HUES6 (cell line): ENCODE measurements at regions not wholly inside any gene's neighbourhood (a gene's known extent, or its start where the extent isn't known, plus 50 kb on each side); places are given as distances from the start of the nearest gene placed in this dataset.

ENCODE experiments used
- H3K27ac ChIP-seq: 2 replicates; pipeline ENCODE4 v1.7.0; 2013; ENCODE audit warnings: low read depth, mild to moderate bottlenecking, low read length, inconsistent platforms
- H3K27me3 ChIP-seq: 2 replicates; pipeline ENCODE4 v1.6.1; 2013; ENCODE audit warnings: low read length; ENCODE audit not compliant: control insufficient read depth, insufficient read depth
- H3K36me3 ChIP-seq: 2 replicates; pipeline ENCODE4 v1.6.1; 2013; ENCODE audit warnings: low read length; ENCODE audit not compliant: control insufficient read depth, insufficient read depth
- H3K4me1 ChIP-seq: 2 replicates; pipeline ENCODE4 v1.6.1; 2013; ENCODE audit warnings: low read length; ENCODE audit not compliant: control insufficient read depth, insufficient read depth
- H3K4me3 ChIP-seq: 2 replicates; pipeline ENCODE4 v1.5.1; 2013; ENCODE audit warnings: low read depth, low read length
- H3K9ac ChIP-seq: one replicate; pipeline ENCODE4 v1.6.1; 2013; ENCODE audit warnings: mild to moderate bottlenecking, low read length
- H3K9me3 ChIP-seq: 2 replicates; pipeline ENCODE4 v1.6.1; 2013; ENCODE audit warnings: low read depth, low read length; ENCODE audit not compliant: control insufficient read depth, insufficient read depth

- Histone ChIP-seq H3K4me3 (no peak overlapping the region), H3K27ac (no peak overlapping the region), H3K27me3 (no peaks in the 10 kb centered on the region), H3K9ac (no peak overlapping the region), H3K4me1 (peaks cover 6% of the 10 kb centered on the region), H3K36me3 (no peaks in the 10 kb centered on the region), H3K9me3 (no peaks in the 10 kb centered on the region)
These were observed 310.2 kb downstream of the PTPRU start for GRCh38 chr1:29546496-29546895.

GRCh38 chr1:29544406-29544805, 308.1 kb downstream of the PTPRU start:
- Histone ChIP-seq H3K9me3 (no peaks in the 10 kb centered on the region), H3K27ac (no peak overlapping the region), H3K36me3 (no peaks in the 10 kb centered on the region), H3K4me1 (no peaks in the 10 kb centered on the region), H3K27me3 (no peaks in the 10 kb centered on the region), H3K4me3 (no peak overlapping the region), H3K9ac (no peak overlapping the region)

- H3K27ac ChIP-seq, result no peak overlapping the region
- no peak overlapping the region for H3K9ac ChIP-seq
- no peaks in the 10 kb centered on the region for H3K36me3 ChIP-seq
- no peaks in the 10 kb centered on the region for H3K9me3 ChIP-seq
- H3K27me3 ChIP-seq, result no peaks in the 10 kb centered on the region
- H3K4me1 ChIP-seq, result no peaks in the 10 kb centered on the region
- H3K4me3 ChIP-seq, result no peak overlapping the region
These were observed 307.3 kb downstream of the PTPRU start for GRCh38 chr1:29543586-29543985.

GRCh38 chr1:29542548-29542947, 306.2 kb downstream of the PTPRU start:
- no peaks in the 10 kb centered on the region for H3K9me3 ChIP-seq
- no peak overlapping the region for H3K9ac ChIP-seq
- no peaks in the 10 kb centered on the region for H3K4me1 ChIP-seq
- no peaks in the 10 kb centered on the region for H3K36me3 ChIP-seq
- H3K4me3 ChIP-seq, result no peak overlapping the region
- no peaks in the 10 kb centered on the region for H3K27me3 ChIP-seq
- no peak overlapping the region for H3K27ac ChIP-seq

- H3K9me3 ChIP-seq, result no peaks in the 10 kb centered on the region
- H3K36me3 ChIP-seq, result no peaks in the 10 kb centered on the region
- no peak overlapping the region for H3K27ac ChIP-seq
- no peak overlapping the region for H3K9ac ChIP-seq
- no peaks in the 10 kb centered on the region for H3K4me1 ChIP-seq
- H3K4me3 ChIP-seq, result no peak overlapping the region
- no peaks in the 10 kb centered on the region for H3K27me3 ChIP-seq
These were observed 305.3 kb downstream of the PTPRU start for GRCh38 chr1:29541631-29542030.

- Histone ChIP-seq H3K36me3 (no peaks in the 10 kb centered on the region), H3K27me3 (no peaks in the 10 kb centered on the region), H3K9ac (no peak overlapping the region), H3K9me3 (no peaks in the 10 kb centered on the region), H3K4me3 (no peak overlapping the region), H3K4me1 (no peaks in the 10 kb centered on the region), H3K27ac (no peak overlapping the region)
These were observed 304.6 kb downstream of the PTPRU start for GRCh38 chr1:29540801-29541357.

- no peak overlapping the region for H3K4me3 ChIP-seq
- H3K27me3 ChIP-seq, result no peaks in the 10 kb centered on the region
- no peak overlapping the region for H3K9ac ChIP-seq
- H3K27ac ChIP-seq, result no peak overlapping the region
- H3K9me3 ChIP-seq, result no peaks in the 10 kb centered on the region
- no peaks in the 10 kb centered on the region for H3K4me1 ChIP-seq
- no peaks in the 10 kb centered on the region for H3K36me3 ChIP-seq
These were observed 303.6 kb downstream of the PTPRU start for GRCh38 chr1:29539971-29540370.

- Histone ChIP-seq H3K36me3 (no peaks in the 10 kb centered on the region), H3K27me3 (no peaks in the 10 kb centered on the region), H3K4me1 (no peaks in the 10 kb centered on the region), H3K4me3 (no peak overlapping the region), H3K27ac (no peak overlapping the region), H3K9ac (no peak overlapping the region), H3K9me3 (no peaks in the 10 kb centered on the region)
These were observed 302.3 kb downstream of the PTPRU start for GRCh38 chr1:29538586-29538985.

- peaks cover 20% of the 10 kb centered on the region for H3K9me3 ChIP-seq
- H3K27ac ChIP-seq, result no peak overlapping the region
- H3K27me3 ChIP-seq, result 0 out of 2 replicates have a peak, but pooled peaks cover 4% of the 10 kb centered on the region
- no peak overlapping the region for H3K9ac ChIP-seq
- no peaks in the 10 kb centered on the region for H3K36me3 ChIP-seq
- no peak overlapping the region for H3K4me3 ChIP-seq
- H3K4me1 ChIP-seq, result no peaks in the 10 kb centered on the region
These were observed 296.4 kb downstream of the PTPRU start for GRCh38 chr1:29532751-29533150.

- Histone ChIP-seq H3K27ac (no peak overlapping the region), H3K36me3 (no peaks in the 10 kb centered on the region), H3K4me3 (no peak overlapping the region), H3K9me3 (peaks cover 21% of the 10 kb centered on the region), H3K4me1 (no peaks in the 10 kb centered on the region), H3K9ac (no peak overlapping the region), H3K27me3 (0 out of 2 replicates have a peak, but pooled peaks cover 6% of the 10 kb centered on the region)
These were observed 296.0 kb downstream of the PTPRU start for GRCh38 chr1:29532285-29532684.

- peaks cover 21% of the 10 kb centered on the region for H3K9me3 ChIP-seq
- no peak overlapping the region for H3K9ac ChIP-seq
- no peak overlapping the region for H3K27ac ChIP-seq
- no peak overlapping the region for H3K4me3 ChIP-seq
- no peaks in the 10 kb centered on the region for H3K4me1 ChIP-seq
- 0 out of 2 replicates have a peak, but pooled peaks cover 6% of the 10 kb centered on the region for H3K27me3 ChIP-seq
- no peaks in the 10 kb centered on the region for H3K36me3 ChIP-seq
These were observed 295.3 kb downstream of the PTPRU start for GRCh38 chr1:29531596-29531995.
